GM12878 (cell line): ENCODE measurements at regions not wholly inside any gene's neighbourhood (a gene's known extent, or its start where the extent isn't known, plus 50 kb on each side); places are given as distances from the start of the nearest gene placed in this dataset.
A peak's percentile ranks its signal among the peaks of the same experiment; 100 is the strongest.

Experiments used
- ATF7 ChIP-seq: fragments of 450-650 bp; IDR thresholded peaks from 2 replicates; pipeline ENCODE4 v1.6.1; 2016; ENCODE audit warnings: low read depth, mild to moderate bottlenecking
- BHLHE40 ChIP-seq, 2 experiments: fragments of 450-650 bp in 1 of 2; IDR thresholded peaks; 2 replicates each; pipeline ENCODE4 v1.6.1; 2011 to 2017; ENCODE audit warnings: low read depth in 2 of 2, borderline replicate concordance in 1 of 2, improper control_type of control experiment in 1 of 2, low read length in 1 of 2, mild to moderate bottlenecking in 1 of 2
- BRCA1 ChIP-seq: IDR thresholded peaks from 2 replicates; pipeline ENCODE4 v1.6.1; 2011; ENCODE audit warnings: low read depth, low read length, improper control_type of control experiment
- CBX5 ChIP-seq: sonication (generic); IDR thresholded peaks from 2 replicates; pipeline ENCODE4 v1.6.1; 2016; ENCODE audit warnings: low read depth, moderate library complexity, mild to moderate bottlenecking, inconsistent platforms
- CHD2 ChIP-seq: IDR thresholded peaks from 2 replicates; pipeline ENCODE4 v1.6.1; 2011; ENCODE audit warnings: low read depth, low read length, improper control_type of control experiment, borderline replicate concordance
- EP300 ChIP-seq, 2 experiments: fragments of 150-350 bp in 1 of 2; IDR thresholded peaks; 2 replicates each; pipeline ENCODE4 v1.6.1; 2011 to 2012; ENCODE audit warnings: low read depth in 2 of 2, low read length in 2 of 2, borderline replicate concordance in 1 of 2, improper control_type of control experiment in 1 of 2, inconsistent platforms in 1 of 2; ENCODE audit not compliant: control insufficient read depth in 1 of 2
- ESRRA ChIP-seq: IDR thresholded peaks from 2 replicates; pipeline ENCODE4 v1.6.1; 2012; ENCODE audit warnings: mild to moderate bottlenecking, low read length, improper control_type of control experiment
- FOXK2 ChIP-seq: fragments of 450-650 bp; IDR thresholded peaks from 2 replicates; pipeline ENCODE4 v1.6.1; 2017; ENCODE audit warnings: mild to moderate bottlenecking, moderate library complexity
- GABPA ChIP-seq: IDR thresholded peaks from 2 replicates; pipeline ENCODE4 v1.6.1; 2014; ENCODE audit warnings: antibody characterized with exemption, low read depth, mild to moderate bottlenecking, inconsistent platforms
- JUNB ChIP-seq: IDR thresholded peaks from 2 replicates; pipeline ENCODE4 v1.6.1; 2016; ENCODE audit warnings: antibody characterized with exemption, mild to moderate bottlenecking
- JUND ChIP-seq: IDR thresholded peaks from 2 replicates; pipeline ENCODE4 v1.6.1; 2012; ENCODE audit warnings: low read depth, mild to moderate bottlenecking, low read length, improper control_type of control experiment, moderate library complexity
- KAT2A ChIP-seq: conservative IDR thresholded peaks from 2 replicates; pipeline ENCODE4 v1.6.1; 2011; ENCODE audit warnings: low read depth, low read length; ENCODE audit not compliant: control insufficient read depth
- KLF5 ChIP-seq: fragments of 450-650 bp; IDR thresholded peaks from 2 replicates; pipeline ENCODE4 v1.6.1; 2014; ENCODE audit warnings: mild to moderate bottlenecking; ENCODE audit not compliant: partially characterized antibody
- MEF2A ChIP-seq: IDR thresholded peaks from 2 replicates; pipeline ENCODE4 v1.6.1; 2011; ENCODE audit warnings: low read depth, mild to moderate bottlenecking, low read length, moderate library complexity; ENCODE audit not compliant: insufficient read depth
- MXI1 ChIP-seq: fragments of 150-350 bp; IDR thresholded peaks from 2 replicates; pipeline ENCODE4 v1.6.1; 2011; ENCODE audit warnings: low read depth, mild to moderate bottlenecking, inconsistent platforms, low read length, improper control_type of control experiment
- NFYB ChIP-seq: IDR thresholded peaks from 2 replicates; pipeline ENCODE4 v1.6.1; 2011; ENCODE audit warnings: low read depth, mild to moderate bottlenecking, low read length, improper control_type of control experiment, moderate library complexity; ENCODE audit not compliant: insufficient read depth
- NR2C1 ChIP-seq: fragments of 450-650 bp; IDR thresholded peaks from 2 replicates; pipeline ENCODE4 v1.6.1; 2017; ENCODE audit warnings: antibody characterized with exemption, mild to moderate bottlenecking, moderate library complexity
- NR2C2 ChIP-seq: IDR thresholded peaks from 2 replicates; pipeline ENCODE4 v1.6.1; 2011; ENCODE audit warnings: borderline replicate concordance, low read depth; ENCODE audit not compliant: control insufficient read depth, insufficient read length
- NR2F1 ChIP-seq: fragments of 450-650 bp; conservative IDR thresholded peaks from 2 replicates; pipeline ENCODE4 v1.6.1; 2017; ENCODE audit warnings: mild to moderate bottlenecking
- PML ChIP-seq: IDR thresholded peaks from 2 replicates; pipeline ENCODE4 v1.6.1; 2012; ENCODE audit warnings: low read length, inconsistent platforms
- POLR2AphosphoS5 ChIP-seq: IDR thresholded peaks from 2 replicates; pipeline ENCODE4 v1.6.1; 2011; ENCODE audit warnings: mild to moderate bottlenecking, low read length, inconsistent platforms
- RAD21 ChIP-seq: IDR thresholded peaks from 2 replicates; pipeline ENCODE4 v1.6.1; 2011; ENCODE audit warnings: mild to moderate bottlenecking, low read depth, low read length, moderate library complexity; ENCODE audit not compliant: insufficient read depth
- RFX5 ChIP-seq: IDR thresholded peaks from 2 replicates; pipeline ENCODE4 v1.6.1; 2011; ENCODE audit warnings: low read depth, low read length, improper control_type of control experiment
- RUNX3 ChIP-seq: IDR thresholded peaks from 2 replicates; pipeline ENCODE4 v1.6.1; 2012; ENCODE audit warnings: low read length, inconsistent platforms
- SP1 ChIP-seq: IDR thresholded peaks from one replicate; pipeline ENCODE4 v1.6.1; 2011; ENCODE audit warnings: low read depth, low read length
- SREBF2 ChIP-seq: IDR thresholded peaks from 2 replicates; pipeline ENCODE4 v1.6.1; 2012; ENCODE audit warnings: mild to moderate bottlenecking, low read length
- SRF ChIP-seq, 2 experiments: IDR thresholded peaks; 2 replicates each; pipeline ENCODE4 v1.6.1; 2011; ENCODE audit warnings: low read depth in 2 of 2, low read length in 2 of 2, mild to moderate bottlenecking in 1 of 2, moderate library complexity in 1 of 2
- STAT3 ChIP-seq: IDR thresholded peaks from 2 replicates; pipeline ENCODE4 v1.6.1; 2011; ENCODE audit warnings: low read depth, low read length, improper control_type of control experiment
- TBL1XR1 ChIP-seq: IDR thresholded peaks from 2 replicates; pipeline ENCODE4 v1.6.1; 2012; ENCODE audit warnings: low read depth, low read length, improper control_type of control experiment
- TCF3 ChIP-seq: IDR thresholded peaks from 2 replicates; pipeline ENCODE4 v1.6.1; 2012; ENCODE audit warnings: low read depth, mild to moderate bottlenecking, low read length, borderline replicate concordance; ENCODE audit not compliant: insufficient read depth
- ZBED1 ChIP-seq: IDR thresholded peaks from 2 replicates; pipeline ENCODE4 v1.6.1; 2016; ENCODE audit warnings: borderline replicate concordance
- ZSCAN29 ChIP-seq: fragments of 450-650 bp; IDR thresholded peaks from 2 replicates; pipeline ENCODE4 v1.6.1; 2017; ENCODE audit warnings: mild to moderate bottlenecking, moderate library complexity
- TF ChIP-seq, protein P1 (sequence below): fragments of 450-650 bp; IDR thresholded peaks from 2 replicates; pipeline ENCODE4 v1.6.1; 2017; ENCODE audit warnings: low read depth, mild to moderate bottlenecking, moderate library complexity

DNA sequence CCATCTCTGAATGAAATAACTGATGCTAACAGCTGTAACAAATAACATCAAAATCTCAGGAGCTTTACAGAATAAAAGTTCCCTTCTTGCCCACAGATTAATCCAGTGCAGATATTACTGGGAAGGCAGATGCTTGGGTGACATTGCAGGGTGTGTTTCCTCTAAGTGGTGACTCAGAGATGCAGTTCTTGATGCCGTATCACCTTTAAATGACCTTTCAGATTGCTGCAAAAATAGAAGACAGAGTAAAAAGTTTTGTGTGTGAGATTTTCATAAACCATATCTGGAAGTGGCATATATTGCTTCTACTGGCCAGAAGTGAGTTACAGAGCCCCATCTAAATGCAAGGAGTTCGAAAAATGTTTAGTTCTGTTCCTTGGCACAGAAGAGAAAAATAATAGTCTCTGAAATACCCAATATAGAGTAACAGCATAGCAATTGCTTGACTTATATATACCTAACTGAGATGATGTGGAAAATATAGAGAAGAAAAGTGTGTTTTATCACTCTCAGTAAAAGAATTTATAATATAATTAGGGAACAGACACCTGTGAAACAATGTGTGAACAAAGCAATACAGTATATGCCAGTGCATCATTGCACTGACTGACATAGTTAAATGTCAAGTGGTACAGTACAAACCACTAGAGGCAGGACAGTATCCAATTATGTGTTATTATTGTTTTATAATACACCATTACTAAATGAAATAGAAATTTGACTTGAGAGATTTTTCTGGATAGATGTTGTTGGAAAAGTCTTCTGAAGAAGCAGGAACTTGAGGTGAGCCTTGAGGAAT, 430.7 kb upstream of the CBLB start (continued):
- TF ChIP-seq NR2C2 (no peak), STAT3 (no peak), ESRRA (peak; percentile 56; the same call in 1 of the 2 replicates), PML (peak; percentile 72; the same call in 1 of the 2 replicates), RUNX3 (peak; percentile 91), CBX5 (peak; percentile 91), NR2C1 (no peak), EP300 (IDR thresholded peaks at IDR 0.05; ENCODE audit: borderline replicate concordance in 1 of 2, control insufficient read depth in 1 of 2, low read depth in 2 of 2, low read length in 2 of 2) (peak; percentile 73 to 79; a peak in 2 of 4 replicates), SRF (IDR thresholded peaks at IDR 0.05; ENCODE audit: low read depth in 2 of 2, low read length in 2 of 2) (0 out of 4 replicates have a peak, but pooled peaks of 1 of the 2 experiments have one; percentile 60), ATF7 (peak; percentile 68), BHLHE40 (IDR thresholded peaks at IDR 0.05; ENCODE audit: borderline replicate concordance in 1 of 2, low read depth in 2 of 2, low read length in 1 of 2) (peak; percentile 28 to 33; a peak in 1 of 4 replicates), MXI1 (no peak), NR2F1 (peak; percentile 75), ZSCAN29 (no peak), JUND (peak; percentile 57; the same call in 1 of the 2 replicates), POLR2AphosphoS5 (no peak), TBL1XR1 (peak; percentile 94; the same call in 1 of the 2 replicates), RAD21 (0 out of 2 replicates have a peak, but pooled peaks have one; percentile 6), SREBF2 (no peak), FOXK2 (no peak), KAT2A (no peak), TCF3 (peak; percentile 85; the same call in 1 of the 2 replicates), NFYB (no peak), BRCA1 (no peak), SP1 (no peak), ZBED1 (peak; percentile 94), CHD2 (no peak), MEF2A (peak; percentile 95), GABPA (peak; percentile 39; the same call in 1 of the 2 replicates), KLF5 (no peak), JUNB (peak; percentile 96), RFX5 (no peak)
- TF ChIP-seq, protein P1, sequence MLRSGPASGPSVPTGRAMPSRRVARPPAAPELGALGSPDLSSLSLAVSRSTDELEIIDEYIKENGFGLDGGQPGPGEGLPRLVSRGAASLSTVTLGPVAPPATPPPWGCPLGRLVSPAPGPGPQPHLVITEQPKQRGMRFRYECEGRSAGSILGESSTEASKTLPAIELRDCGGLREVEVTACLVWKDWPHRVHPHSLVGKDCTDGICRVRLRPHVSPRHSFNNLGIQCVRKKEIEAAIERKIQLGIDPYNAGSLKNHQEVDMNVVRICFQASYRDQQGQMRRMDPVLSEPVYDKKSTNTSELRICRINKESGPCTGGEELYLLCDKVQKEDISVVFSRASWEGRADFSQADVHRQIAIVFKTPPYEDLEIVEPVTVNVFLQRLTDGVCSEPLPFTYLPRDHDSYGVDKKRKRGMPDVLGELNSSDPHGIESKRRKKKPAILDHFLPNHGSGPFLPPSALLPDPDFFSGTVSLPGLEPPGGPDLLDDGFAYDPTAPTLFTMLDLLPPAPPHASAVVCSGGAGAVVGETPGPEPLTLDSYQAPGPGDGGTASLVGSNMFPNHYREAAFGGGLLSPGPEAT = peak; percentile 56; the same call in 1 of the 2 replicates
